ENCODE measurements at regions not wholly inside any gene's neighbourhood (a gene's known extent, or its start where the extent isn't known, plus 50 kb on each side); places are given as distances from the start of the nearest gene placed in this dataset.
A peak's percentile ranks its signal among the peaks of the same experiment; 100 is the strongest.
"Not testable (repeated sequence)": the region's sequence is repeated elsewhere in the genome, so short reads cannot be mapped to it uniquely, and the experiment has no call there.

DNA sequence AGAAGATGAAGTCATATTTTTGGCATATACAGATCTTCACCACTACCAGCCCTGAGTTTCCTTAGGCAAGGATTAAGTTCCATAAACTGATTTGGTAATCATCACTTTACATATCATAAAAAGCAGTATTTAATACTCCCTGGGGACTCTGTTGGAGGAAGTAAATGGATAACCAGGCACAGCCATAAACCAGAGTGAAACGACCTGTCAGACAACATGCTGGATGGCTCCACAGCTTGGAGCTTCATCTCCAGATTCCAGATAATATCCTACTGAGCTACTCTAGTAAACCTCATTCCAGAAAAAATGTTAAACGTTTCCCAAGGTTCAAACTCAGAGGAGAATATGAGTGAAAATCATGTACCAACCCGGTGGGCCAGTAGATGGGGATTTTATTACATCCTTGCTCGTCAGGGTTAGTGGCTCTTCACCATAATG is 109.2 kb downstream of the BASP1 start:
- peak; percentile 43 for DNase-seq

DNA sequence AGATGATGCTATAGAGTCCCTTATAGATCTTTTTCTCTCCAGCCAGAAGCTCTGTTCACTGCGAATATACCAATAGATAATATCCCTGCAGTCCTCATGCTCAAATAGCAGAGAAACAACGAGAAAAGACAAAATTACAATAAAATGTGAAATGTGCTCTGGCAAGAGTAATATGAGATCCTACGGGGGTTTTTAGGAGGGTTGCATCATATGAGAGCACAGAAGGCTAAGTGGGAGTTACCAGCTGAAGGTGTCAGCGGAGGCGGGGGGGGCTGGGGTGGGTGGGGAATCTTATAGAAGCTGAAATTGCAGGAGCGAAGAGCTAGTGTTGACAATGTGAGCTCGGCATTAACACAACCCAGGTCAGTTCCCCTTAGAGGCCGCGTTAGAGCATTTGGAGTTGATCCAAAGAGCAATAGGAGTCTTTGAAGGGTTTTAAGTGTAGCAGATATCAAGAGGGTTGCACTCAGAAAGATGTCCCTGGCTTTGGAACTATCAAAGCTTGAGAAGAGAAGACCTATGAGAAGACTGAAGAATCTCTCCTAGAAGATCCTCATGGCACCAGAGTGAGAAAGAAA is 109.7 kb downstream of the BASP1 start:
- DNase-seq: peak; percentile 19

DNA sequence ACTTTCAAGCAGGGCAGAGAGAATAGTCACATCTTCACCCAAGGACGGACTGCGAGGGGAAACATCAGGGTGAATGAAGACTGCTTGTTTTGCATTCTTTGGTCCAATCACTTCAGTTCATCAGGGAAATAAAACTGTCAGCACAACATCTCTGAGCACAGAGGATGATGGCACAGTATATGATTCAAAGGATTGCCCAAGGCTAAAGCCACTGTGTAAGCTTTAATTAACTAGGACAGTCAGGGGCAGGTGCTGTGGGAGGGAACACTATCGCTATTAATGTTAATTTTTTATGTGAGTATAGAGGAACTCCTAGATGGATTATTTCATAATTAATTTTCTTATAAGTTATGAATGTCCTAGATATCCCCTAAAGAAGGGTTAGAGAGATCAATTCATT is 112.1 kb downstream of the BASP1 start:
- peak; percentile 83 for DNase-seq

DNA sequence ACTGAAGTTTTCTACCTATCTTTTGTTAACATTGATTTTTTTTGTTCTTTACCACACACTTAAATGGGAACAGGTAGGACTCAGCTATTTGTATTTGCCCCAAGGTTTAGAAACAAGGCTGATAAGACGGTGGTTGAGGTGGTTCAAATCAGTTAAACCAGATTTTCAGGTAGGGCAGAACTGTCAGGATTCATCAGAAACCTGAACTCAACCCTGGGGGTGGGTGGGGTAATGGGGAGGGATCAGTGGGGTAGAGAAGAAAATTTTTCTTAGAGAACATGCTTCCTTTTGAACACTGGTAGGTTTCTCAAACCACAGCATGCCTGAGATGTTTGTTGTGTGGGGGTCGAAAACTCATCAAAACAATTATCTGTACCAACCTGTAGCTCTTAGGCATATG is 113.0 kb downstream of the BASP1 start:
- no peak for DNase-seq

DNA sequence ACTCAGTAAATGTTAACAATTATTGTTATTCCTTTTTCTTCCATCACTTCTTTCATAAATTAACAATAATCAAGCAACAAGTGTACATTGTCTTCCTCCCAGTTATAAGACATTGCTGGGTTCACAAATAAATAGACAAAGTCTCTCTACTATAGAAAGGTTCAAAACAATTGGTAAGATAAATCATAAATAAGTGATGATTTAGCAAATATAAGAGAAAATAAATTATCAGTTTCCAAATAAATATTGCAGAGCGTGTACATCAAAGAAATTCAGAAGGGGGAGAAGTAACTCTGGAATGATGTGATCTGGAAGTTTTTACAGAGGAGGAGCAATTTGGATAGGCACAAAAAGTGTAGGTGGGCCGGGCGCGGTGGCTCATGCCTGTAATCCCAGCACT is 114.2 kb downstream of the BASP1 start:
- no peak for DNase-seq

DNA sequence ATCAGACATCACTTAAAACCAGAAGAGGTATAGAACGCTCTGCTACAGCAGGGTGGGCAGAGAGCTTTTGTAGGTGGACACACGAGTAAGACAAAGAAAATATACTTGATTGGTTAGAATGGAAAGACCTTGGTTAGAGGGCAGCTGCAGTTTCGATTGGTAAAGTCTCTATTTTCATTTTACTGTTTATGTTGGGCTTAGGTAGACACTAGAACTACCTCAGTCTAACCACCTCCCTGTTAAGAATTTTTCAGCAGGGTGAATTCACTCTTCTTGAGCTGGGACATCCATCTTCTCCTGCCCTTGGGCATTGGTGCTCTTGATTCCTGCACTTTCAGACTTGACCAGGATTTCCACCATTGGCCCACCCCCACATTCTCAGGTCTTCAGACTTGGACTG is 116.3 kb downstream of the BASP1 start:
- no peak for DNase-seq

DNA sequence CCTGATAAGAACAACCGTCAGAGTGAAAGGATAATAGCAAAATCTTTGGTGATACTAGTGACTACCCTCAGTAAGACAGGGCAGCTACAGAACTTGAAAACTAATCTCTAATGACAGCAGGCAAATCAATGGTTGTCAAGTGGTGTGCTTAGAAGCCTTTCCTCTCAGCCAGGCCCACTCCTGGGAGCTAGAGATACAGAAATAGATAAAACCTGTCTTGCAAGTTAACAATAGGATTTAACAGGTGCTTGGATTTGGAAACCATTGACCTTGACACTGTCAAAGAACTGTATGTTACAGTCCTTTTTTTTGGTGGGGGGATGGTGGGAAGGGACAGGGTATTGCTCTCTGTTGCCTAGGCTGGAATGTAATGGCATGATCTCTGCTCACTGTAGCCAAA is 118.6 kb downstream of the BASP1 start:
- no peak for DNase-seq

DNA sequence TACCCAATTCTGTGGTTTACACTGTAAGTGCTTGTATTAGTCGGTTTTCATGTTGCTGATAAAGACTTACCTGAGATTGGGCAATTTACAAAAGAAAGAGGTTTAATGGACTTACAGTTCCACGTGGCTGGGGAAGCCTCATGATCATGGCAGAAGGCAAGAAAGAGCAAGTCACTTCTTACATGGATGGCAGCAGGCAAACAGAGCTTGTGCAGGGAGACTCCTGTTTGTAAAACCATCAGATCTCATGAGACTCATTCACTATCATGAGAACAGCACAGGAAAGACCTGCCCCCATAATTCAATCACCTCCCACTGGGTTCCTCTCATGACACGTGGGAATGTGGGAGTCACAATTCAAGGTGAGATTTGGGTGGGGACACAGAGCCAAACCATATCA is 119.3 kb downstream of the BASP1 start:
- not testable (repeated sequence) for DNase-seq

DNA sequence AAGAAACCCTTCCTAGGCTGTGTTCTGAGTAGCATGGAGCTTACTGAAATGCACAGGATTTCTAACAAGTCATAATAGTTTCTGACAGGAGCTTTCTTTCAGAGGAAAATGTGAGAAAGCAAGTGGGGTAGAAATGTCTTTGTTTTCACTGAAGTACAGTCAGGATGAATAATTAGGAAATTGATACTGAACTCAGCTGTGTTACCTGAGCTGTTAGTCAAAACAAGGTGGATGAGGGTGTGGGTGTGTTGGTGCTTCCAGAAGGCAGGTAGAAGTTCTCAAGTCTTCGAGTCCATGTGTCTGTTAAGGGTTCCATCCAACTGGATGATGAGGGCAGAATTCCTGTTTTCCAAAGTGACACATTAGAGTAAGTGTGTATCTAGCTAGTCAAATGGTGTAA is 122.4 kb downstream of the BASP1 start:
- no peak for DNase-seq

DNA sequence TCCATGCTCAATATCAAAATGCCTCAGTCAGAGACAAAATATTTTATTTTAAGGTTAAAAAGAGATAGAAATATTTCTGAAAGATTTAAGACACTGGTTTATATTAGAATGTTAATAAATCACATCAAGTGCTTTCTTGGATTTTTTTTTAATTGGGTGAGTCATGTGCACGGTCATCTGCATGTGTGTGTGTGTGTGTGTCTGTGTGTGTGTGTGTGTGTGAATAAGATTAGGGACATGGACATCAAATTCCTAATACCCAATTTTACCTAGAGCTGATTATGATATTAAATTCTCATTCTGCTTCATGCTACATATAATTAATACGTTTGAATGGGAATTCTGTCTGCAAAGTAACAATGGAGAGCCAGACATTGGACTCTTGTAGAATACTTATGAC is 122.9 kb downstream of the BASP1 start:
- DNase-seq: no peak

DNA sequence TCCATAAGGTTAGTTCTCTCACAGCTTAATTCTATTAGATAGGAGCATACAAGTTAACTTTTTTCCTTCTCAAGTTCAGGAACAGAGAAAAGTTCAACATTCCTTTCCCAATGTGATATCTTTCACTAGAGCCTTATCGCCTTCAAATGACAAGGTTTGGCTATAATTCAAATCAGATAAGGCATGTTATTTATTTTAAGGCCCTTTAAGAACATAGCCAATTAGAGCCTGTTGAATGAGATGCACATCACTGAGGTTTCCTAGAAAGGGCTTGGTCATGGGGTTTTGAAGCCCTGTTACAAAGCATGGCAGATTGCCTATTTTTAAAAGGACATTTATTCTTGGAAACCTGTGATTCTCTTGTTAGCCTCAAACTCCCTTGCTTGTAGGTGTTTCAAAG is 123.4 kb downstream of the BASP1 start:
- DNase-seq: no peak

DNA sequence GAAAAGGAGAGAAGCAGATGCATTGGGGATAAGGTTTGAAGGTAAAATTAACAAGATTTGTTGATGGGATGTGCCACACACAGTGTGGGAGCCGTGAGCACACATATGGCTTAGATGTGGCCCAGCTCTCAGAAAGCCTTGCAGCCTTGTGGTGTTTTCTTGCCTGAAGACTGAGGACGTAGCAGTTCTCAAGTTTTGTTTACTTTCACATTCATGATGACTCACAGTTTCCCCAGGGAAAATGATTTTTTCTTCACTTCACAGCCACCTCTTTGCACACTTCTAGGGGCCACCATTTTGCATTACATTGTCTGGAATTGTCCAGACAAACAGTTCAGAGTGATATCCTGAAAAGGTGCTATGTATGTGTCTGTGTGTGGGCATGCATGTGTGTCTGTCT is 126.2 kb downstream of the BASP1 start:
- DNase-seq: peak; percentile 37

DNA sequence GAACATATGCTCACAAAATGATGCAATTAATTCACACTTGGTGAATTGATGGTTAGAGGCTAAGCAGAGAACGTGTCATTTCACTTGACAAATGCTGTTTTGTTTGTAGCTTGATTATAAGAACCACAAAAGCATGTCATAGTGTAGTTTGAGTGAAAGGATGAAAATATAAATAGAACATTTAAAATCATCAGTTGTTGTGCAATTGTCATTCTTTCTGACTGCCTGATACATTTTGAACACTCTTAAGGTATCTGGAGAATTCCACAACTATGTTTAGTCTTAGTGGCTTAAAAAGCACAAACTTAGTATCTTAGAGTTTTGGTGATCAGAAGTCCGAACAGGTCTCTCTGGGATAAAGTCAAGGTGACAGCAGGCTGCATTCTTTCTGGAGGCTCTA is 129.4 kb downstream of the BASP1 start:
- no peak for DNase-seq

DNA sequence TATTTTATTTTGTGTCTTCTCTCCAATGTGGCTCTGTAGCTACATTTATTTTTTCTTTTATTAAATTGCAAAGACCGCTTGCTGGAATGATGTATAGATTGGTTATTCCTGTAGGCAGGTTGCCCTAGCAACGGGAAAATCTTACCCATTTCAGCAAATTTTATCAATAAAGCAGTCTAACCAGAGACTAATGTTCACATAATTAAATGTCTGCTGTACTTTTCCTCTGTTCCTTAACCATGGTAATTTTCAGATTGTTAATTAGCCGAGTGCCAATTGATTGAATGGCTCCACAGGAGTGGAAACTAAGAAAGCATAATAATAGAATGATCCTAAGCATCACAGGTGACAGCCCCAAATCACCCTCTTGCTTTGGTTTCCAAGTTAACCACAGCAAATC is 134.8 kb downstream of the BASP1 start:
- DNase-seq: no peak

DNA sequence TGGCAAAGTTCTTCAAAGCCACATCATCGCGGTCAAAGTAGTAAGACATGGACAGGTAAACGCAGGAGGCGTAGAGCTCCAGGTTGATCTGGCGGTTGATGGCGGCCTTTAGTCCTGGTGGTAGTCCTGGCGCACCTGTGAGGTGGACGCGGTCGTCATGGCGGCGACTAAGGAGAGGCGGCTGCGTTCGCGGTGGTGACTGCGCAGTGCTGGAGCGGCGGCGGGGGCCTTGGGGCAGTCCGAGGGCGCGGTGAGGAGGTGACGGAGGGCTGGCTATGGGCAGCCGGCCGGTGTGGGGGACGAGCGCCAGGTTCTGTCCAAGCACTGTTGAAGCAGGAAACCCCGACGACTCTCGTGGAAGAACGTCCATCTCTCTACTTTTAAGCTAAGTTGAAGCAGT is 136.8 kb downstream of the BASP1 start:
- DNase-seq: no peak

DNA sequence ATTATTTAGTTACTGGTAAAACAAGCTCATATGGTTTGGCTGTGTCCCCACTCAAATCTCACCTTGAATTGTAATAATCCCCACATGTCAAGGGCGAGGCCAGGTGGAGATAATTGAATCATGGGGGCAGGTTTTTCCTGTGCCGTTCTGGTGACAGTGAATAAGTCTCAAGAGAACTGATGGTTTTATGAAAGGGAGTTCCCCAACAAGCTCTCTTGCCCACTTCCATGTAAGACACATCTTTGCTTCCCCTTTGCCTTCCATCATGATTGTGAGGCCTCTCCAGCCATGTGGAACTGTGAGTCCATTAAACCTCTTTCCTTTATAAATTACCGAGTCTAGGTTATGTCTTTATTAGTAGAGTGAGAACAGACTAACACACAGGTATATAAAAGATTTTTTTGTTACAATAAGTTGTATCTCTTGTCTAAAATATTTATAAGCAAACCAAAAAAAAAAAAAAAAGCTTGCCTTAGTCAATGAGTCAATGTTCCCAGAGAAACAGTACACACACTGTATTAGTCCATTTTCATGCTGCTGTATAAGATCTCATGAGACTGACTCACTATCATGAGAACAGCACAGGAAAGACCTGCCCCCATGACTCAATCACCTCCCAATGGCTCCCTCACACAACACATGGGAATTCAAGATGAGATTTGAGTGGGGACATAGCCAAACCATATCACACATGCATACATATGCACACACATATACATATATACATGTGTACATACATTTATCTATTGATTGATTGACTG is 138.3 kb downstream of the BASP1 start:
- DNase-seq: no peak

DNA sequence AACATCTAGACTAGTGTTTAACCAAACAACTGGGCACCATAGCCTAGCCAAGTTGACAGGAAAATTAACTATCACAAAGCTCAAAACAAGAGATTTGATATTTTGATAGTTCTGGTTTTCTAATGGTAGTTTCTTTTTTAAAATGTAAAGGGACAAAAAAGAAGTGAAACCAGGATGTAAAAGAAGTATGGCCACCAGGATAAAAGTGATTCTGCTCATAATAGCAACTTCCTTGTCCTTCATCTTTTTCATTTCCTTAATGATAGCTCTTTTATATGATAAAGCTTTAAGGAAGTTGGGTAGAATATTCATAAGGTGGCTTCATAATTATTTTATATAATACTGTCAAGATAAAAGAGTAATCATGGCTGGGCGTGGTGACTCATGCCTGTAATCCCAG is 139.1 kb downstream of the BASP1 start:
- DNase-seq: no peak

DNA sequence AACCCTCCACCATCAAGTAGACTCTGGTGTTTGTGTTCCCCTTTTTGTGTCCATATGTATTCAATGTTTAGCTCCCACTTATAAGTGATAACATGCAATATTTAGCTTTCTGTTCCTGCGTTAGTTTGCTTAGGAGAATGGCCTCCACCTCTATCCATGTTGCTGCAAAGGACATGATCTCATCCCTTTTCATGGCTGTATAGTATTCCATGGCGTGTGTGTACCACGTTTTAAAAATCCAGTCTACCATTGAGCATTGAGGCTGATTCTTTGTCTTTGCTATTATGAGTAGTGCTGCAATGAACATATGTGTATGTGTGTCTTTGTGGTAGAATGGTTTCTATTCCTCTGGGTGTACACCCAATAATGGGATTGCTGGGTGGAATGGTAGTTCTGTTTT is 140.1 kb downstream of the BASP1 start:
- DNase-seq: no peak

DNA sequence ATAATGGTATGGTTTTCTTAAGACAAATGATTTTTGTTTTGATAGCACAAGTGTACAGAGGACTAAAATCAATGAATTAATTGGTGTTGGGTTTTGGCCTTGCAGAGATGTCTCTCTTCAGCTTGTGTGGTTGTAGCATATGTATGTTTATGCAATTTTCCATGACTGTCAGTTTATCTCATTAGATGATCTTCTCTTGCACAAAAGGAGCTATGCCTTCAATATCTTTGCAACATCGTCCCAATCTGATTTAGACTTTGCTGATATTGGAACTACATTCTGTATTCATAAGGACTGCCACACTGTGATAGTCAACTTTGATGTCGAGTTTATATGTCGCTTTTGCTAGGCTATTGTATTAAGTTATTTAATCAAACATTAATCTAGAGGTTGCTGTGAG is 140.0 kb upstream of the TAF11L2 start:
- no peak for DNase-seq

DNA sequence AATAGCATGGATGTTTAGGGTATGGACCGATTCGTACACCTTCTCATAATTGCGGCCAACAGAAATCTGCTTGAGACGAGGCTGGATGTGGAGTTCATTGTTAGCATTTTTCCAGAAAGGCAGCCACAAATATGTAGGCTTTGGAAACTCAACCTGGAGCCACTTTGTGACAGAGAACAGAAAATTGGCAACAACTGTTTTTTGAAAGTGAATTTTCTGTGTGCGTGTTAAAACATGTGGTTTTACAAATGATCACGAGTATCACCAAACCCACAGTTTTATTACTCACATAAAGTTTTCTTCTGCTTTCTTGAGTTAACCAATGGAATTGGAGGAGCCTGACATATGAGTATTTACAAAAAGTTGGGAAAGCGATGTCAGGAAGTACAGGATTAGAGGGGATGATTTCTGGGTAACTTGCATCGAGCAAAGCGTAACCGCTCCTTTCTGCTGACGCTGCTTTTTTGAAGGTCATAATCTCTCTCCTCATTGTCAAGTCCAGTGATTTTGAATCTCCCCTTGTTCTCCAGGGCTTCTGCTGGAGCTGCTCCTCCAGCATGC is 138.5 kb upstream of the TAF11L2 start:
- DNase-seq: no peak

DNA sequence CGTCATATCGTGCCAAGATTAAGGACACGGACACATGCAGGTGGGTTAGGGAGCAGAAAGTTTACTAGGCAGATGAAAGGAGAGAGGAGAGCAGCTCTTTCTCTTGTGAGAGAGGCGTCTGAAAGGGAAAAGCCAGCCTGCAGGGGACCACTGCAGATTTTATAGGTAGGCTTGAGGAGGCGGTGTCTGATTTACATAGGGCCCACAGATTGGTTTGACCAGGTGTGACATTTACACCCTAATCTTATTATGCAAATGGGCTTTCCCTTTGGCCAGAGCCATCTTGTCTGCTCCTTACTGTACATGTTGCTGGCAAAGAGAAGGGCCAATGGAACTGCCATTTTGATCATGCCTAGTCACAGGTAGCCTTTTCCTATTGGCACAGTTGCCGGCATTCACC is 137.2 kb upstream of the TAF11L2 start:
- peak; percentile 29 for DNase-seq

DNA sequence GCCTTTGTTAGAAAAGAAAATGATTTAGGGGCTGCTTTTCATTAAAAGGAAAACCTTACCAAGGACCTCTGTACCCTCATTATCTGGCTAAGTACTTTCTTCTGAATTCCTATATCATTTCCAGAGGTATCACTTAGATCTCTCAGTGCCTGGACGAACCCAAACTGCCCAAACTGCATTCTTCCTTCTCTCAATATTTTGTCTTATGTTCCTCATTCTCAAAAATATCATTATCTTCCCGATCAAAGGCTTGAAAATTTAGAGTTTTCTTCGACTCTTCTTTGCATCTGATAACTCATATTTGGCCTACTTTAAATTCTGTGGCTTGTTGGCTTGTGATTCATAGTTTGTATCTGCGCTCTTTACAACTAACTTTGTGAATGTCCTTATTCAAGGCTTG is 136.7 kb upstream of the TAF11L2 start:
- no peak for DNase-seq

DNA sequence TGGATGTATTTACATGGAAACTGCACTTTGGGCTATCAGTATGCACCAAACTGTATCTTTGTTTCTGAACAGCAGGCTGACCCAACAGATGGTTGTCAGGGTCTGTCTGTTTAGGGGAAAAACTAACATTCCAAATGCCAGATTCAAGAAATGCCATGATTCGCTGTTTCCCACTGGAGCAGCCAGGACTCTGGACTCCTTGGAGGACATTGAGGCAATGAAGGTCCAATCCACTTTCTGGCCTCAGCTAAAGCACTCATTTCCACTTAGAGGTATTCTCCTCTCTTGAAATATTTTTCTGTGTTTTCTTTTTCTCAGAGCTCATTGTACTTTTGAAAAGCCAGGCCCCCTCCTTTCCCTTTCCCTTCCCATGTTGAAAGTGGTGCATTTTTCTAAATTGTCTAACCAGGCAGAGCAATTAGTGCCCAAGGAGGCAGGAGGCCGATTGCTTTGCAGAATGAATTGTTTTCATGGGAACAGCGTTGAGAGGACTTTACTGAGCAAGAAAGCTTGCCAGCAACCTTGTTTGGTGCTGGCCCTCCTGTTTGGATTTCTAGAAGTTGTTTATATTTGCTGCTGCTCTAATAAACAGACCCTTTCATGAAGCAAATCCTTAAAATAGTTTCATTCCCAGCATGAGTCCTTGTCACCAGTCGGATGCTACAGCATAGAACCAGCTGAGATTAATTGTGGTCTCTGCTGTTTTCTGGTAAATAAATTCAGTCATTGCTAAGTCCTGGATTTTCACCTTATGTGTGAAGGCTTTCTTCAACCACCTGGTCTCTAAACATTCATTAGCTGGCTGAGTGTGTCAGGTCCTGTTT is 132.8 kb upstream of the TAF11L2 start:
- DNase-seq: peak; percentile 51

DNA sequence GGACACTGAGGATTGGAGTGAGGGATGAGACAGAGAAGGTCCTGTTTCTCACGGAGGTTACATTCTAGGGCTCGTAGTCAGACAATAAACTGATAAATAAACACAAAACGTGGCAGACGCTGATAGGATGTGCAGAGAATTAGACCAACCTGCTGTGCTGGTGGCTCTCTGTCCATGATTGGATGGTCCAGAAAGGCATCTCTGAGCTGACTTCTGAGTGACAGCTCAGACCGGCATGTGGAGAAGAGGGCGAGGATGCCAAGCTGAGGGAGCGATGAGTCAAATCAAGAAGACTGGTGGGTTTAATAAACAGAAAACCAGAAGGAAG is 132.3 kb upstream of the TAF11L2 start:
- peak; percentile 29 for DNase-seq
